Breast epithelium (tissue), 4 donors: ENCODE measurements at regions not wholly inside any gene's neighbourhood (a gene's known extent, or its start where the extent isn't known, plus 50 kb on each side); places are given as distances from the start of the nearest gene placed in this dataset.

Experiments used
- DNase-seq, 2 donors: peaks; one replicate each; pipeline ENCODE4 v3.0.0-alpha.2; 2019; ENCODE audit warnings: low spot score in 2 of 2
- H3K27ac ChIP-seq, 2 donors: fragments of 200-600 bp; sonication (generic) in 1 of 2; one replicate each; pipeline ENCODE4 v1.5.1; 2016 to 2019; ENCODE audit warnings: mild to moderate bottlenecking in 1 of 2
- H3K27me3 ChIP-seq, 2 donors: fragments of 200-600 bp; sonication (generic) in 1 of 2; one replicate each; pipeline versions ENCODE4 v1.5.1 to v1.6.0; 2017 to 2019; ENCODE audit warnings: control low read depth in 1 of 2, mild to moderate bottlenecking in 1 of 2
- H3K36me3 ChIP-seq: fragments of 200-600 bp; one replicate; pipeline ENCODE4 v1.5.1; 2019
- H3K4me1 ChIP-seq, 2 donors: fragments of 200-600 bp; sonication (generic); one replicate each; pipeline ENCODE4 v1.5.1; 2016 to 2019; ENCODE audit warnings: control low read depth in 1 of 2
- H3K4me3 ChIP-seq, 3 donors: fragments of 200-600 bp; sonication (generic); 1 replicate in 2 of 3; 2 replicates in 1 of 3; pipeline ENCODE4 v1.5.1; 2016 to 2019; ENCODE audit warnings: mild to moderate bottlenecking in 3 of 3, moderate library complexity in 2 of 3
- H3K9me3 ChIP-seq, 2 donors: fragments of 200-600 bp; sonication (generic) in 1 of 2; one replicate each; pipeline ENCODE4 v1.5.1; 2016 to 2019; ENCODE audit warnings: control low read depth in 1 of 2
- CTCF ChIP-seq, 3 donors: fragments of 450-650 bp; IDR thresholded peaks; one replicate each; pipeline ENCODE4 v1.5.1; 2016 to 2017; ENCODE audit warnings: antibody characterized with exemption in 3 of 3, mild to moderate bottlenecking in 3 of 3, moderate library complexity in 3 of 3
- POLR2A ChIP-seq: fragments of 450-650 bp; IDR thresholded peaks from one replicate; pipeline ENCODE4 v1.6.1; 2016; ENCODE audit warnings: antibody characterized with exemption, mild to moderate bottlenecking, moderate library complexity
- POLR2AphosphoS5 ChIP-seq, 3 donors: sonication (generic); formaldehyde crosslinking; IDR thresholded peaks; one replicate each; pipeline ENCODE4 v1.6.1; 2017; ENCODE audit warnings: antibody characterized with exemption in 3 of 3
- intact Hi-C: fragments of 100-400 bp; cut with DNase I; formaldehyde crosslinking; loops from one replicate; pipeline ENCODE4 v1.15.1; 2023; ENCODE audit warnings: low total_unique reads

- no peak for DNase-seq
- TF ChIP-seq CTCF (IDR thresholded peaks at IDR 0.05) (no peak), POLR2AphosphoS5 (IDR thresholded peaks at IDR 0.05) (no peak), POLR2A (no peak)
- Histone ChIP-seq H3K27ac (no peak overlapping the region), H3K36me3 (no peaks in the 10 kb centered on the region), H3K27me3 (no peaks in the 10 kb centered on the region), H3K4me3 (no peak overlapping the region), H3K9me3 (no peaks in the 10 kb centered on the region), H3K4me1 (no peaks in the 10 kb centered on the region)
- intact Hi-C loops, result no loop called here
Measured at GRCh38 chr14:65286443-65286842, 126.1 kb upstream of the FUT8 start.

GRCh38 chr14:65287264-65288131 lies 125.0 kb upstream of the FUT8 start:
- H3K27ac ChIP-seq, result no peak overlapping the region
- H3K27me3 ChIP-seq, result no peaks in the 10 kb centered on the region
- TF ChIP-seq CTCF (IDR thresholded peaks at IDR 0.05), result no peak
- TF ChIP-seq POLR2A, result no peak
- no peak for TF ChIP-seq POLR2AphosphoS5 (IDR thresholded peaks at IDR 0.05)
- H3K4me3 ChIP-seq, result no peak overlapping the region
- no peaks in the 10 kb centered on the region for H3K4me1 ChIP-seq
- no peak for DNase-seq
- intact Hi-C loops, result no loop called here
- H3K9me3 ChIP-seq, result no peaks in the 10 kb centered on the region
- no peaks in the 10 kb centered on the region for H3K36me3 ChIP-seq

GRCh38 chr14:65290830-65291229 lies 121.7 kb upstream of the FUT8 start:
- intact Hi-C loops, result no loop called here
- H3K9me3 ChIP-seq, result no peaks in the 10 kb centered on the region
- no peak for DNase-seq
- H3K36me3 ChIP-seq, result no peaks in the 10 kb centered on the region
- no peak overlapping the region for H3K27ac ChIP-seq
- TF ChIP-seq CTCF (IDR thresholded peaks at IDR 0.05) (no peak), POLR2A (no peak), POLR2AphosphoS5 (IDR thresholded peaks at IDR 0.05) (no peak)
- H3K27me3 ChIP-seq, result no peaks in the 10 kb centered on the region
- no peaks in the 10 kb centered on the region for H3K4me1 ChIP-seq
- H3K4me3 ChIP-seq, result no peak overlapping the region

GRCh38 chr14:65291531-65291930 lies 121.0 kb upstream of the FUT8 start:
- H3K27ac ChIP-seq, result no peak overlapping the region
- TF ChIP-seq POLR2AphosphoS5 (IDR thresholded peaks at IDR 0.05), result no peak
- no peak for TF ChIP-seq CTCF (IDR thresholded peaks at IDR 0.05)
- no peak for TF ChIP-seq POLR2A
- intact Hi-C loops, result no loop called here

GRCh38 chr14:65294816-65295215 lies 117.7 kb upstream of the FUT8 start:
- no peak overlapping the region for H3K27ac ChIP-seq
- TF ChIP-seq POLR2A, result no peak
- H3K4me3 ChIP-seq, result no peak overlapping the region
- H3K27me3 ChIP-seq, result no peaks in the 10 kb centered on the region
- H3K36me3 ChIP-seq, result no peaks in the 10 kb centered on the region
- no peak for DNase-seq
- intact Hi-C loops, result loop anchor here (5.0 kb wide), 1 partner anchor 472 kb away; no protein-coding TSS in a partner anchor
- no peaks in the 10 kb centered on the region for H3K4me1 ChIP-seq
- H3K9me3 ChIP-seq, result no peaks in the 10 kb centered on the region

More at GRCh38 chr14:65291531-65291930, 121.0 kb upstream of the FUT8 start:
- Histone ChIP-seq H3K9me3 (no peaks in the 10 kb centered on the region), H3K36me3 (no peaks in the 10 kb centered on the region), H3K27me3 (no peaks in the 10 kb centered on the region), H3K4me3 (no peak overlapping the region), H3K4me1 (no peaks in the 10 kb centered on the region)
- DNase-seq, result no peak
